Activated T-cell treated with anti-CD3 and anti-CD28 coated beads, Interleukin-2, amount 50 U/mL, for 4 hours (primary cell): ENCODE measurements at regions not wholly inside any gene's neighbourhood (a gene's known extent, or its start where the extent isn't known, plus 50 kb on each side); places are given as distances from the start of the nearest gene placed in this dataset.

Source experiments
- ATAC-seq, 2 donors: fragments of 200-7000 bp; cut with Tn5 transposase; one replicate each; pipeline ENCODE4 v1.10.0; 2021
- DNase-seq: peaks from one replicate; pipeline ENCODE4 v3.0.0-alpha.2; 2020
- H3K27me3 Mint-ChIP-seq: one replicate; pipeline ENCODE4 v1.8.0; 2021; ENCODE audit warnings: low read depth, mixed read lengths
- H3K36me3 Mint-ChIP-seq: one replicate; pipeline ENCODE4 v1.8.0; 2022; ENCODE audit warnings: mixed read lengths; ENCODE audit not compliant: insufficient read depth
- H3K4me1 Mint-ChIP-seq: one replicate; pipeline ENCODE4 v1.8.0; 2021; ENCODE audit warnings: low read depth, mixed read lengths
- H3K4me3 Mint-ChIP-seq: one replicate; pipeline ENCODE4 v1.8.0; 2021; ENCODE audit warnings: mild to moderate bottlenecking, moderate library complexity, mixed read lengths
- H3K9me3 Mint-ChIP-seq: one replicate; pipeline ENCODE4 v1.8.0; 2021; ENCODE audit warnings: mixed read lengths

DNA sequence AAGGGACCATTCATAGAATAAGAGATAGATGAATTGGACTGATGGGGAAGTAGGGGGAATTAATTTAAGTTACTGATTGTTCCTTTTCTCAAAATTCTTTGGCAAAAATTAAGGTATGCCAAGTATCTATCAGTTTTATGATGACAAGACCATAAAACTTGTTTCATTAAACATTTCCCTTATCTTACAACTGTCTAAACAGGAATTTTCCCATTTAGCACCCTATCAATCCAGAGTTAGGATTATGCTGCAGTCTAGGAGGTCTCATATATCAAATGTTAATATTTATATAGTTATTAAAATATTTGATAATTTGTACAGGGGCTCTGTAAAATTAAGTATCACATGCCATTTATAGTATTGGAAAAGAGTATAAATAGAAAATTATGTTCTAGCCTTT, 51.5 kb upstream of the ARID1B start:
- ATAC-seq (no peak), DNase-seq (no peak)
- Mint-ChIP-seq H3K4me3 (no peak overlapping the region), H3K27me3 (no peaks in the 10 kb centered on the region), H3K4me1 (peaks cover 6% of the 10 kb centered on the region), H3K9me3 (no peaks in the 10 kb centered on the region), H3K36me3 (no peaks in the 10 kb centered on the region)

DNA sequence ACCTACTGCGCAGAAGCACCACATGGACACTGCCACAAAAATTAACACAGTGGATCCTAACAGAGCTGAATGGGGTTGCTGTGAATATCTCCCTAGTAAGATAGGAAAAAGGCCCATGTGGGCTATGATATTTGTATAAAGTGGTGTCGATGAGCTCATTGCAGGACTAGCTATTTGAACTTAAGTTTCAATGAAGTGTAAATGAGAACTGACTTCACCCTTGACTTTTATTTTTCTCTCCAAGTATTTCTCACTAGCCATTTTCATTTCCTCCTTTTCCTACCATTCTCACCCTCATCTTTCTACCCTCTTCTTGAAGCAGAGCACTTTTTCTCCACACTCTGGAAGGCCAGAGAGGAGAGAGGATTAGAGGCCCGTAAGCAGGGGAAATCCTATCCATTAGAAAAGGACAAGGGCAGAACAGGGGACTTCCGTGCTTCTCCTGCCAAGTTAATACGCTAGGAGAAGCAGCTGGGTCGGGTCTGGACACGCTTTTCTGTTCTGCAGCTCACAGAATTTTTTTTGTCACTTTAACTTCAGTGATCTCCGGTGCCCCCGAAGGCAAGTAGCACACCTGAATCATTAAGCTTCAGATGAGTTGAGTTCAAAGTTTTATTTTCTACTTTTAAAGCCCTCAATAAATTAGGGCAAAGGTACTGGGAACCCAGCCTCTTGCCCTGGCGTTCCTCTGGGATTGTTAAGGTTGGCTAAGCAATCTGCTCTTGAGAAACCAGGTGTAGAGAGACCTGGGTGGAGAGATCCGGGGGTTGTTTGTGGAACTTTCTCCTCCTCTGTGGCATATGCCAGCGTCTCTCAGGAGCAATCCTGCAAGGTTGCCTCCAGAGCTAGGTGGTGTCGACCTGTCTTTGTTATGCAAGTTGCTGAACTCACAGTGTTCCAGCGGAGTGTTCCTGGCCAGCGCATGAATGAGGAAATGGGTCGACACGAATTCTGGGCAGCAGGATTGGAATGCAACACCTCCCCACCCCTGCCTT, 56.2 kb upstream of the ARID1B start:
- peak in 1 of 2 donors; percentile 16 for ATAC-seq
- Mint-ChIP-seq H3K4me1 (peaks cover 16% of the 10 kb centered on the region), H3K4me3 (no peak overlapping the region), H3K36me3 (no peaks in the 10 kb centered on the region), H3K9me3 (no peaks in the 10 kb centered on the region), H3K27me3 (no peaks in the 10 kb centered on the region)
- DNase-seq, result no peak

DNA sequence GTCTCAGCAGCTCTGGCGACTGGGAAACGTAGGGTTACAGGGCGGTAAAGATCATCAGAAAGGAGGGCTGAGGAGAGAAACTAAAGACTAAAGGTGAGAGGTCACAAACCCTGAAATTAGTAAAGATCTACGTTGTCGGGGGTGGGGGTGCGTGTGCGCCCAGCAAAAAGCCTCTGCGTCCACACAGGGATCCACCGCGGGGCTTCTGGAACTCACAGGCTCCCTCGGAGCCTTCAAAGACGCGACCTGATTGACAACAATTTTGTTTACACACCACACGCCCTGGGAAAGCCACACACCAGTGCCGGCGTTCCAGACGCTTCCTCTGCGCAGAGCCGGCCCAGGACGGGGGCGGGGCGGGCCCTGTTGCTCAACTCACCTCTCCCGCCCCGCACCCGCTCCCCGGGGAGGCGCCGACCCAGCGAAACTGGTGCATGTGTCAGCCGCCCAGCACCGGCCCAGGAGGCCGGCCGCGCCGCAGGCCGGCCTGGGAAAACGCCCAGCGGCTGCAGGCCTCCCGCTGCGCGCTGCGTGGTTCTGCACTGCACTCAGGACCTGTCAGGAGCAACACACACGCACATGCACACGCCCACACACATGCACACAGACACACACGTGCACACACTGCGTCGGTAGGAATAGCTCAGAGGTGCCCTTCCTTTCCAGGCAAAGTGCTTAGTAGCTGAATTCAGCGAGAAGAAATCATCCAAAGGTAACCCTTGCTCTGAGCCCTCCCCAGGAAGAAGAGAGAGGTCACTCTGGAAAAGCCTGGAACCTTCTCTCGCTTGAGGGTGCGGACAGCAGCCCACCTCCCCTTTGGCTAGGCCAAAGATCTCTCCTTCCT, 57.2 kb upstream of the ARID1B start:
- Mint-ChIP-seq H3K4me1 (peaks cover 16% of the 10 kb centered on the region), H3K27me3 (no peaks in the 10 kb centered on the region), H3K4me3 (peak overlapping the region; percentile 79), H3K9me3 (no peaks in the 10 kb centered on the region), H3K36me3 (no peaks in the 10 kb centered on the region)
- DNase-seq, result peak; percentile 63
- ATAC-seq, result peak; percentile 89 to 92

DNA sequence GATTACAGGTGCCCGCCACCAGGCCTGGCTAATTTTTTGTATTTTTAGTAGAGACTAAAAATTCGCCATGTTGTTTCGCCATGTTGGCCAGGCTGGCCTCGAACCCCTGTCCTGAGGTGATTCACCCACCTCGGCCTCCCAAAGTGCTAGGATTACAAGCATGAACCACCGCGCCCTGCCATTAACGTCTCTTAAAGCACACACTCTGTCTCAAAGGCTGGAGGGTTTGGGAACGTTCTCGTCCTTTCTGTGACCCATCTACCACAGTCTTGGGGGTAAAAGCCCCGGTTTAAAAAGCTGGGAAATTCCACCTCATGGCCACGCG, 57.8 kb upstream of the ARID1B start:
- H3K4me3 Mint-ChIP-seq, result peak overlapping the region; percentile 79
- ATAC-seq (no peak), DNase-seq (no peak)
- H3K4me1 Mint-ChIP-seq, result peaks cover 16% of the 10 kb centered on the region
- no peaks in the 10 kb centered on the region for H3K36me3 Mint-ChIP-seq
- H3K27me3 Mint-ChIP-seq, result no peaks in the 10 kb centered on the region
- H3K9me3 Mint-ChIP-seq, result no peaks in the 10 kb centered on the region

DNA sequence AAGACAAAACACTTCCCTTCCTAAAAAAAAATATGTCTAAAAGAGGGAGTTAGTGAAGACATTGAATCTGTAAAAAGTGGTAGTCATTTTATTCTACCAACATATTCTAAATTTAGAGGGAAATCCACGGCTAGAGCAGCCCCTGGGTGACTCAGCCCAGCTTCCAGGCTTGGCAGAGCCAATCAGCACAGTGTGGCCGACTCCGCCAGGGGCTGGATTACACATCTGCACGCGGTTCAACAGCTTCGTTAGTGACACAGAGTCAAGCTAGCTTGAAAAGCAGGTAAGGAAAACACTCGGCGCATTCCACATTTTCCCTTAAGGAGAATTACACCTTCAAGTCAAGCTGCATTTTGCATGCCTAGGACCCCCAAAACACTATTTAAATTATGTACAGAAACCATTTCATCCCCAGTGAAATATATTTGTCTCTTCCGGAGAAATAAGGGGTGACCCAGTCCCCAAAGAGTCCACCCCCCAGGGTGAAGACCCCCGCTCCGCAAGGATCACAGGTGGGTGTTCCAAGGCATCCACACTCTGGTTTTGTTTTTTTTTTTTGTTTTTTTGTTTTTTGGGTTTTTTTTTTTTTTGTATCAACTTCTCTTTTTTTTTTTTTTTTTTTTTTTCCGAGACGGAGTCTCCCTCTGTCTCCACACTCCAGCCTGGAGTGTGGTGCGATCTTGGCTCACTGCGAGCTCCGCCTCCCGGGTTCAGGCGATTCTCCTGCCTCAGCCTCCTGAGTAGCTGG, 58.4 kb upstream of the ARID1B start:
- DNase-seq (no peak), ATAC-seq (no peak)
- no peaks in the 10 kb centered on the region for H3K9me3 Mint-ChIP-seq
- H3K4me1 Mint-ChIP-seq, result peaks cover 16% of the 10 kb centered on the region
- no peak overlapping the region for H3K4me3 Mint-ChIP-seq
- H3K36me3 Mint-ChIP-seq, result no peaks in the 10 kb centered on the region
- no peaks in the 10 kb centered on the region for H3K27me3 Mint-ChIP-seq

DNA sequence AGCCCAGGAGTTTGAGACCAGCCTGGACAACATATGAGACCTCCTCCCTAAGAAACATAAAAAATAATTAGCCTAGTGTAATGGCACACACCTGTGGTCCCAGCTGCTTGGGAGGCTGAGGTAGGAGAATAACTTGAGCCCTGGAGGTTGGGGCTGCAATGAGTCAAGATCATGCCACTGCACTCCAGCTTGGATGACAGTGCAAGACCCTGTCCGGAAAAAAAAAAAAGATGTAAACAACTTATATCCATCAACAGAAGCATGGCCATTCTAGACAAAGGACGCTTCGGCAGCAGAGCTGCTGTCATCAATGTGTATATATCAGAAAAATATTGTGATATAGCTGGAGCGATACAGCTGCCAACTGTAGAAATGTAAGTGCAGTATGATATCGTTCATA, 59.6 kb upstream of the ARID1B start:
- ATAC-seq (no peak), DNase-seq (no peak)
- Mint-ChIP-seq H3K4me3 (no peak overlapping the region), H3K9me3 (no peaks in the 10 kb centered on the region), H3K4me1 (peaks cover 15% of the 10 kb centered on the region), H3K36me3 (no peaks in the 10 kb centered on the region), H3K27me3 (no peaks in the 10 kb centered on the region)

DNA sequence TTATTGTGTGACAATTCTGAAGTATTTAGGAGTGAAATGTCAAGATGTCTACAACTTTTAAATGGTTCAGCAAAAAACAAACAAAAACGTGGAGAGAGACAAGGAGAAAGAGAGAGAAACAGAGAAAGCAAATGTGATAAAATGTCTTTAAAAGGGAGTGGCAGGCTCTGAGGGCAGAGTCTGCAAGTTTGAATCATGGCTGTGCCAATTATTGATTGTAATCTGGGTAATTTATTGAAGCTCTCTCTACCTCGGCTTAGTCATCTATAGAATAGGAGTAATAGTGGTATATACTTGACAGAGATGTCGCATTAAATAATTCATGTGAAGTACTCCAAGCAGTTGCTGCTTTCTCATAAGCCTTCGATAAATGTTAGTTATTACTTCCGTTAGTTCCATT, 61.3 kb upstream of the ARID1B start:
- ATAC-seq, result no peak

DNA sequence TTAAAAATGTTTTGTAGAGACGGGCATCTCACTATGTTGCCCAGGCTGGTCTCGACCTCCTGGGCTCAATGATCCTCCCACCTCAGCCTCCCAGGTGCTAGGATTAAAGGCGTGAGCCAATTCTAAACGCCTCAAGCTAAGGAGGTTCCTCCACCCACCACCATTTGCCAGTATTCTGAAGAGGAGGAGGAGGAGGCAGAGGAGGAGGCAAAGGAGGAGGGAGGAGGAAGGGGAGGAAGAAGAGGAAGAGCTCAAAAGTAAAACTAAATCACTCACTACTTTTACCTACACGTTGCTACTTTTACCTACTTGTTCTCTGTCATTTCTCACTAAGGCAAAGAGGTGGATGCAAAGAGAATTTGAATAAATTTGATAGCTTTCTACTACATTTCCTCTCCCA, 63.6 kb upstream of the ARID1B start:
- DNase-seq (no peak), ATAC-seq (no peak)
- no peaks in the 10 kb centered on the region for H3K4me1 Mint-ChIP-seq
- no peak overlapping the region for H3K4me3 Mint-ChIP-seq
- no peaks in the 10 kb centered on the region for H3K9me3 Mint-ChIP-seq
- H3K27me3 Mint-ChIP-seq, result peaks cover 4% of the 10 kb centered on the region
- no peaks in the 10 kb centered on the region for H3K36me3 Mint-ChIP-seq

More for the DNA sequence above, 61.3 kb upstream of the ARID1B start:
- DNase-seq, result no peak
- Mint-ChIP-seq H3K27me3 (no peaks in the 10 kb centered on the region), H3K36me3 (no peaks in the 10 kb centered on the region), H3K4me1 (peaks cover 12% of the 10 kb centered on the region), H3K9me3 (no peaks in the 10 kb centered on the region), H3K4me3 (no peak overlapping the region)

DNA sequence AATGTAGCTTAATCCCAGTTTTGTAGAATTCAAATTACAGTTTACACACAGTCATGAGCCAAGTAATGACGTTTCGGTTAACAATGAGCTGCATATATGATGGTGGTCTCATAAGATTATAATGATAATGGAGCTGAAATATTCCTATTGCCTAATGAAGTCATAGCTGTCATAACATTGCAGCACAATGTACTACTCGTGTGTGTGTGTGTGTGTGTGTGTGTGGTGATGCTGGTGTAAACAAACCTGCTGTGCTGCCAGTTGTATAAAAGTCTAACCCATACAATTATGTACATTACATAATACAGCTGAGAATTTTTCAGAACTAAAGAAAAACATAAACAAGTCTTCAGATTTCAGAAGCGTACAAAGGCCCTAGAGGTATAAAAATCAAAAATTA, 66.7 kb upstream of the ARID1B start:
- ATAC-seq, result no peak
- no peak for DNase-seq
- Mint-ChIP-seq H3K9me3 (no peaks in the 10 kb centered on the region), H3K4me3 (no peak overlapping the region), H3K4me1 (no peaks in the 10 kb centered on the region), H3K27me3 (peaks cover 14% of the 10 kb centered on the region), H3K36me3 (no peaks in the 10 kb centered on the region)

DNA sequence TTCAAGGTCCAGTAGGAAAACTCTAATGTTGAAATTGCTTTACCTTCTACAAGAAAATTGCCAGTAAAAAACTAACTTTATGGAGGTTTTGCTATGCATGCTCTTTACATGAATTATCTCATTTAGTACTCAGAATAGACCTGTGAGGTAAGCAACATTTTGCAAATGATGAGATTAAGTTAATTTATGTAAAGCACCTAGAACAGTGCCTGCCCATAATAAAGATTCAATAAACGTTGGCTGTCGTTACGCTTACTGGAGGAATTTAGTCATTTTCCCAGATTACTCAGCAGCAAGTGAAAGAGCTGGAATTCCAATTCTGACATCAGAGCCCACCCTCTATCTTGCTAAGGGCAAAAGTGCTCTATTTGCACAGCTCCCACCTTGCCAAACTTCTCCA, 69.4 kb upstream of the ARID1B start:
- H3K4me1 Mint-ChIP-seq, result no peaks in the 10 kb centered on the region
- DNase-seq (no peak), ATAC-seq (no peak)
- no peaks in the 10 kb centered on the region for H3K9me3 Mint-ChIP-seq
- no peaks in the 10 kb centered on the region for H3K36me3 Mint-ChIP-seq
- no peak overlapping the region for H3K4me3 Mint-ChIP-seq
- H3K27me3 Mint-ChIP-seq, result peaks cover 15% of the 10 kb centered on the region

DNA sequence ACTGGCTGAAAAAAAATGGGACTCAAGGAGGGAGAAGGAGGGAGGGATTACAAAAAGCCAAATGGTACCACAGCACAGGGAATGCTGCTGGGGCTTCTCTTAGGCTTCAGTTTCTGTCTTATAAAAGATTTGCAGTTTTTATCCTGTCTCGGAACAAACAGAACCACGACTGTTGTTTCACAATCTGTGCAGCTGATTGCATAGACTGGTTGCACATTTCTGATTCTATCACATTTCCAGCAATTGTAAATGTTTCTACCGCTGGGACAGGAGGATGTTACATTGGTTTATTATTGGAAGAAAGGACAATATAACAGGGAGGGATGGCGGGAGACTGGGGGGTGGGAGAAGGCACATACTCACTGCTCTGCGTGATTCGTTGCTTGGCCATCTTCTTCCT, 73.5 kb upstream of the ARID1B start:
- no peak overlapping the region for H3K4me3 Mint-ChIP-seq
- no peak for ATAC-seq
- no peaks in the 10 kb centered on the region for H3K36me3 Mint-ChIP-seq
- peaks cover 6% of the 10 kb centered on the region for H3K4me1 Mint-ChIP-seq
- peaks cover 13% of the 10 kb centered on the region for H3K27me3 Mint-ChIP-seq
- DNase-seq, result no peak
- H3K9me3 Mint-ChIP-seq, result no peaks in the 10 kb centered on the region

DNA sequence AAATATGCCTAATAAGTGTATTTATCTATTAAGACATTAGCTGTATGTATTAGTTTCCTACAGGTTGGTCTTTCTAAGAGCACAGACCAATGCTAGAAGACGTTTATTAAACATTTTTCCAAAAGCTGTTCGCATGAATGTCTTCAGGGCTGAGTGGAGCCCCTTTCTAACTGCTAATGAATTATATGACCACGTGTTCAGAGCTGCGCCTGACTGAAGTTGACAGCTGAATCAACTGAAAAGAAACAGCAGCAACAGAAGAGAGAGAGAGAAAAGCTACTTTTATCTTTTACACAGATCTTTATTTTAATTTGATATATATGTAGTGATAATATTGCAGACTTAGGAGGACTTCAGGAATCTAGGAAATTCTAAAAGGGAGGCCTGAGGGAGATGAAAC, 75.2 kb upstream of the ARID1B start:
- Mint-ChIP-seq H3K4me1 (peaks cover 9% of the 10 kb centered on the region), H3K9me3 (no peaks in the 10 kb centered on the region), H3K36me3 (no peaks in the 10 kb centered on the region), H3K27me3 (peaks cover 12% of the 10 kb centered on the region), H3K4me3 (no peak overlapping the region)
- DNase-seq (no peak), ATAC-seq (no peak)

DNA sequence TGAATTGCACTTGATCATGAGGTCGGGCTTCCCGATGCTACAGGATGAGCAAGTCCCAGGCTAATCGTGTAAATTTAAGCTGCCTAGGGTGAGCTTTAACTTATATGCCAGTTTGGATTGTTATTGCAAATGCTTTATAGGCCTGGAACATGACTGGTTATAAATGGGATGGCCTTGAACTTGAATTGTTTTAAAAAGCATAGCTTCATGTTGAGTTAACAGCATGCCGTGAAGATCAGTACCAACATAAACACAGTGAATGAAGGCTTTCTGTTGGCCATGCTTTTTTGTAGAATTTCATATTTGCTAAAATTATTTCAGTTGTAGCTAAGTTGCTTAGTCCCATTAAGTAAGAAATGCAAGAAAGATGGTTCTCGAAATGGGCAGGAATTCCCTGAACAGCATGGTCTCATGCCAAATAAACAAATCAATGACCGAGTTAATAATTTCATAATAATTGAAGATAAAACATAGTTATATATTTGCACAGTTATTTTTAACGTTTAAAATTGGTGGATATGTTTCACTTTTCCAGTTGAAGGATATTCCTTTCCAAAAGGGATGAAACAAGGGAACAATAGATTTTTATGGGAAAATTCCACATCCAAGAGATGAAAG, 76.6 kb upstream of the ARID1B start:
- peaks cover 9% of the 10 kb centered on the region for H3K4me1 Mint-ChIP-seq
- DNase-seq (no peak), ATAC-seq (no peak)
- no peak overlapping the region for H3K4me3 Mint-ChIP-seq
- peaks cover 8% of the 10 kb centered on the region for H3K27me3 Mint-ChIP-seq
- H3K36me3 Mint-ChIP-seq, result no peaks in the 10 kb centered on the region
- H3K9me3 Mint-ChIP-seq, result no peaks in the 10 kb centered on the region

DNA sequence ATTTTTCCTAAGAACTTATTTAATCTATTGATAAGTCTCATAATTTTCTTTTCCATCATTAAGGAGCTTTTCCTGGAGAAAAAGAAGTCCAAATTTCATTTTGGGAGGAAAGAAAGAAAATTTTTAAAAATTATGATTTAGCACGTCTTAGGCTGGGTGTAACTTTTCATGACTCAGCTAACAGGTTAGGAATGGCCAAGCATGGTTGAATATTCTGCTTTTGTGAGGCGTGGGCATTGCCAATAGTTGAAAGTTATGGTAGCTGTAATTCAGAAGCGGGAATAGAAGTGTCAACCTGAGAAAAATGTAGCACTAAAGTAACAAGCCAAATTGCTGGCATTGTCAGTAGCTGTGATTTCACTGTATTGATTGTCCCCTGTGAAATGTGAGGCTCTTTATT, 77.2 kb upstream of the ARID1B start:
- no peak for ATAC-seq
- Mint-ChIP-seq H3K4me1 (peaks cover 9% of the 10 kb centered on the region), H3K4me3 (no peak overlapping the region), H3K36me3 (no peaks in the 10 kb centered on the region), H3K9me3 (no peaks in the 10 kb centered on the region), H3K27me3 (peaks cover 6% of the 10 kb centered on the region)
- no peak for DNase-seq
